ENCODE measurements at regions not wholly inside any gene's neighbourhood (a gene's known extent, or its start where the extent isn't known, plus 50 kb on each side); places are given as distances from the start of the nearest gene placed in this dataset.
A peak's percentile ranks its signal among the peaks of the same experiment; 100 is the strongest.

- no peaks in the 10 kb centered on the region for H3K36me3 ChIP-seq (ENCODE audit: low read depth)
- H3K4me2 ChIP-seq (ENCODE audit: unreplicated experiment): no peak overlapping the region
- no peaks in the 10 kb centered on the region for H3K27me3 ChIP-seq (replicated peaks; ENCODE audit: insufficient read depth)
- H3F3A ChIP-seq (ENCODE audit: insufficient read depth): no peaks in the 10 kb centered on the region
- H3K9ac ChIP-seq: no peak overlapping the region
- DNase-seq: no peak
- H3K79me2 ChIP-seq (ENCODE audit: insufficient read depth): no peaks in the 10 kb centered on the region
- no peak overlapping the region for H3K4me3 ChIP-seq
- TF ChIP-seq EZH2 (IDR thresholded peaks at IDR 0.05; ENCODE audit: insufficient read depth, poor library complexity, severe bottlenecking) (no peak), EZH2phosphoT487 (IDR thresholded peaks at IDR 0.05; ENCODE audit: insufficient read depth, low read depth) (no peak)
- in situ Hi-C loops (cut with MboI): no loop called here
- H3K9me2 ChIP-seq (ENCODE audit: insufficient read depth): no peaks in the 10 kb centered on the region
- H4K20me1 ChIP-seq (ENCODE audit: insufficient read depth): no peaks in the 10 kb centered on the region
- H2AFZ ChIP-seq: no peak overlapping the region
- H3K4me1 ChIP-seq (ENCODE audit: insufficient read depth): 0 out of 2 replicates have a peak, but pooled peaks cover 3% of the 10 kb centered on the region
- 77 to 82% methylated on average over 3 of the region's 3 CpGs for WGBS, 2 experiments (ENCODE audit: low coverage in 1 of 2, low lambda C conversion rate in 2 of 2, missing lambda C conversion rate in 2 of 2)
- no peaks in the 10 kb centered on the region for H3K9me3 ChIP-seq (ENCODE audit: low read depth)
- no peak overlapping the region for H3K27ac ChIP-seq
Observed at GRCh38 chr1:163712321-163712720, 390.6 kb downstream of the NUF2 start.

GRCh38 chr1:163720294-163720693 lies 398.5 kb downstream of the NUF2 start:
- H3K4me1 ChIP-seq (ENCODE audit: insufficient read depth): no peaks in the 10 kb centered on the region
- H3K27ac ChIP-seq: no peak overlapping the region
- H3K79me2 ChIP-seq (ENCODE audit: insufficient read depth): no peaks in the 10 kb centered on the region
- H3K9me3 ChIP-seq (ENCODE audit: low read depth): no peaks in the 10 kb centered on the region
- H4K20me1 ChIP-seq (ENCODE audit: insufficient read depth): no peaks in the 10 kb centered on the region
- no peaks in the 10 kb centered on the region for H3F3A ChIP-seq (ENCODE audit: insufficient read depth)
- H3K9me2 ChIP-seq (ENCODE audit: insufficient read depth): 0 out of 2 replicates have a peak, but pooled peaks cover 6% of the 10 kb centered on the region
- no peaks in the 10 kb centered on the region for H3K27me3 ChIP-seq (replicated peaks; ENCODE audit: insufficient read depth)
- in situ Hi-C loops (cut with MboI): no loop called here
- no peaks in the 10 kb centered on the region for H3K36me3 ChIP-seq (ENCODE audit: low read depth)
- TF ChIP-seq EZH2 (IDR thresholded peaks at IDR 0.05; ENCODE audit: insufficient read depth, poor library complexity, severe bottlenecking): no peak
- TF ChIP-seq EZH2phosphoT487 (IDR thresholded peaks at IDR 0.05; ENCODE audit: insufficient read depth, low read depth): no peak
- WGBS, 2 experiments (ENCODE audit: low coverage in 1 of 2, low lambda C conversion rate in 2 of 2, missing lambda C conversion rate in 2 of 2): 19 to 20% methylated on average over 3 of the region's 3 CpGs
- H2AFZ ChIP-seq: no peak overlapping the region
- no peak overlapping the region for H3K4me2 ChIP-seq (ENCODE audit: unreplicated experiment)
- H3K4me3 ChIP-seq: no peak overlapping the region
- no peak for DNase-seq
- no peak overlapping the region for H3K9ac ChIP-seq

- in situ Hi-C loops (cut with MboI): no loop called here
- Histone ChIP-seq H3K27me3 (replicated peaks; ENCODE audit: insufficient read depth) (no peaks in the 10 kb centered on the region), H3K9me2 (ENCODE audit: insufficient read depth) (0 out of 2 replicates have a peak, but pooled peaks cover 6% of the 10 kb centered on the region), H4K20me1 (ENCODE audit: insufficient read depth) (no peaks in the 10 kb centered on the region), H3K36me3 (ENCODE audit: low read depth) (no peaks in the 10 kb centered on the region), H3F3A (ENCODE audit: insufficient read depth) (no peaks in the 10 kb centered on the region), H3K79me2 (ENCODE audit: insufficient read depth) (no peaks in the 10 kb centered on the region), H3K9ac (no peak overlapping the region), H3K9me3 (ENCODE audit: low read depth) (no peaks in the 10 kb centered on the region), H2AFZ (no peak overlapping the region), H3K4me1 (ENCODE audit: insufficient read depth) (no peaks in the 10 kb centered on the region), H3K27ac (no peak overlapping the region), H3K4me3 (no peak overlapping the region), H3K4me2 (ENCODE audit: unreplicated experiment) (no peak overlapping the region)
- DNase-seq: no peak
- no peak for TF ChIP-seq EZH2 (IDR thresholded peaks at IDR 0.05; ENCODE audit: insufficient read depth, poor library complexity, severe bottlenecking)
- TF ChIP-seq EZH2phosphoT487 (IDR thresholded peaks at IDR 0.05; ENCODE audit: insufficient read depth, low read depth): no peak
Observed at GRCh38 chr1:163725551-163725950, 403.8 kb downstream of the NUF2 start.

GRCh38 chr1:163730411-163730821 lies 408.7 kb downstream of the NUF2 start:
- H3K9me2 ChIP-seq (ENCODE audit: insufficient read depth): no peaks in the 10 kb centered on the region
- no peaks in the 10 kb centered on the region for H4K20me1 ChIP-seq (ENCODE audit: insufficient read depth)
- H3K36me3 ChIP-seq (ENCODE audit: low read depth): no peaks in the 10 kb centered on the region
- in situ Hi-C loops (cut with MboI): no loop called here
- TF ChIP-seq EZH2phosphoT487 (IDR thresholded peaks at IDR 0.05; ENCODE audit: insufficient read depth, low read depth): no peak
- H3K4me2 ChIP-seq (ENCODE audit: unreplicated experiment): no peak overlapping the region
- H3F3A ChIP-seq (ENCODE audit: insufficient read depth): no peaks in the 10 kb centered on the region
- H3K27me3 ChIP-seq (replicated peaks; ENCODE audit: insufficient read depth): no peaks in the 10 kb centered on the region
- H3K4me1 ChIP-seq (ENCODE audit: insufficient read depth): no peaks in the 10 kb centered on the region
- H3K9me3 ChIP-seq (ENCODE audit: low read depth): no peaks in the 10 kb centered on the region
- WGBS, 2 experiments (ENCODE audit: low coverage in 1 of 2, low lambda C conversion rate in 2 of 2, missing lambda C conversion rate in 2 of 2): 16 to 17% methylated on average over 3 of the region's 3 CpGs
- no peak for DNase-seq
- H3K9ac ChIP-seq: no peak overlapping the region
- no peak overlapping the region for H3K27ac ChIP-seq
- H3K79me2 ChIP-seq (ENCODE audit: insufficient read depth): no peaks in the 10 kb centered on the region
- no peak overlapping the region for H3K4me3 ChIP-seq
- no peak overlapping the region for H2AFZ ChIP-seq

GRCh38 chr1:163737261-163737660 lies 415.5 kb downstream of the NUF2 start:
- Histone ChIP-seq H3K27ac (no peak overlapping the region; the same call in 1 of the 2 replicates), H3K4me3 (no peak overlapping the region), H3K4me1 (ENCODE audit: insufficient read depth) (peaks cover 23% of the 10 kb centered on the region), H3K79me2 (ENCODE audit: insufficient read depth) (no peaks in the 10 kb centered on the region), H4K20me1 (ENCODE audit: insufficient read depth) (no peaks in the 10 kb centered on the region), H3K9me2 (ENCODE audit: insufficient read depth) (no peaks in the 10 kb centered on the region), H2AFZ (peak overlapping the region; percentile 64), H3K9me3 (ENCODE audit: low read depth) (no peaks in the 10 kb centered on the region), H3K27me3 (replicated peaks; ENCODE audit: insufficient read depth) (no peaks in the 10 kb centered on the region), H3K9ac (no peak overlapping the region), H3K4me2 (ENCODE audit: unreplicated experiment) (no peak overlapping the region), H3F3A (ENCODE audit: insufficient read depth) (peaks cover 10% of the 10 kb centered on the region; the same call in 1 of the 2 replicates), H3K36me3 (ENCODE audit: low read depth) (no peaks in the 10 kb centered on the region)
- DNase-seq: no peak
- in situ Hi-C loops (cut with MboI): no loop called here
- WGBS, 2 experiments (ENCODE audit: low coverage in 1 of 2, low lambda C conversion rate in 2 of 2, missing lambda C conversion rate in 2 of 2): 20 to 24% methylated on average over 2 of the region's 2 CpGs
- TF ChIP-seq EZH2 (IDR thresholded peaks at IDR 0.05; ENCODE audit: insufficient read depth, poor library complexity, severe bottlenecking) (no peak), EZH2phosphoT487 (IDR thresholded peaks at IDR 0.05; ENCODE audit: insufficient read depth, low read depth) (no peak)
